ENCODE measurements at regions not wholly inside any gene's neighbourhood (a gene's known extent, or its start where the extent isn't known, plus 50 kb on each side); places are given as distances from the start of the nearest gene placed in this dataset.
"Not testable (repeated sequence)": the region's sequence is repeated elsewhere in the genome, so short reads cannot be mapped to it uniquely, and the experiment has no call there.

DNA sequence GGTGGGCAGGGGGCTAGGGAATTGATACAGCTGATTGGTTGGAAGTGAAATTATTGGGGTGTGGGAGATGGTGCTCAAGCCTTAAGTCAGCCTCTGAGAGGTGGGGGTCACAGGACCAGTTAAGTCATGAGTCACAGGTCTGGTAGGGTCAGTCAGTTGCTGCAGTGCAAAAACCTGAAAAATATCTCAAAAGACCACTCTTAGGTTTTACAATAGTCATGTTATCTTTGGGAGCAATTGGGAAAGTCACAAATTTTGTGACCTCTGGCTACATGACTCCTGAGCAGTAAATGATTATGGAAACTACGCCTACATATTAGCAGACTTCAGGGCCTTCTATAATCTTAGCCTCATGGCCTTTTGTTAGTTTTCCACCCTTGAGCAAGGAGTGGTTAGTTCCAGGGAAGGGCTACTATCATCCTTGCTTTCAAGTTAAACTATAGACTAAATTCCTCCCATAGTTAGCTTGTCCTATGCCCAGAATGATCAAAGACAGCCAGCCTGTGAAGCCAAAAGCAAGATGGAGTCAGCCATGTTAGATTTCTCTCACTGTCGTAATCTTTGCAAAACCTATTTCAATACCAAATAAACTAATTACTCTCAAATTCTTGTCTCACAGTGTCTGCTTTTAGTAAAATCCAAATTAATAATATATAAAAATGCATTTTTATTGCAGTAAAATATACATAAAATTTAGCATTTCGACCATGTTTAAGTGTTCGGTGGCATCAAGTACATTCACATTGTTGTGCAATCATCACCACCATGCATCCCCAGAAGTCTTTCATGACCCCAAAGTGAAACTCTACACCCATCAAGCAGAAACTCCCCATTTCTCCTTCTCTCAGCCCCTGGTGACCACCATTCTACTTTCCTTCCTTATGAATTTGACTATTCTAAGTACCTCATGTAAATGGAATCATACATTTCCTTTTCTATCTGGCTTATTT lies 60.9 kb upstream of the CD2AP start:
- Histone ChIP-seq H3K4me3 (ENCODE audit: low read length) (no peak overlapping the region), H3K4me1 (ENCODE audit: control insufficient read depth in 2 of 2, insufficient read depth in 2 of 2, low read length in 2 of 2) (peaks cover 3 to 8% of the 10 kb centered on the region in 2 donors), H3K27ac (ENCODE audit: low read depth, low read length) (no peak overlapping the region), H3K27me3 (ENCODE audit: control insufficient read depth in 2 of 2, insufficient read depth in 2 of 2, low read length in 2 of 2) (no peaks in the 10 kb centered on the region), H3K9me3 (ENCODE audit: control insufficient read depth in 2 of 3, low read length in 3 of 3) (no peaks in the 10 kb centered on the region), H3K36me3 (ENCODE audit: control insufficient read depth in 2 of 3, insufficient read depth in 3 of 3, low read length in 3 of 3) (no peaks in the 10 kb centered on the region)
- intact Hi-C loops (cut with micrococcal nuclease) = no loop called here
- CTCF ChIA-PET = no interaction called here
- H3K27ac Mint-ChIP-seq = peak overlapping the region in 2 of 9 donors; percentile 1 to 63
- H3K9me3 Mint-ChIP-seq = peaks cover 0 to 4% (median 0%) of the 10 kb centered on the region in 11 donors
- ATAC-seq = no peak
- H3K4me1 Mint-ChIP-seq = peaks cover 6 to 44% (median 16%) of the 10 kb centered on the region in 7 donors
- POLR2A ChIA-PET = interaction anchor here (0.6 to 1.4 kb wide), 3 partner anchors 61 to 160 kb away, joined by 3 to 4 read pairs (median 3); partner anchors contain the start of gene CD2AP
- no peak for DNase-seq
- H3K27me3 Mint-ChIP-seq = peaks cover 0 to 12% (median 0%) of the 10 kb centered on the region in 5 donors
- peaks cover 0 to 19% (median 0%) of the 10 kb centered on the region in 5 donors for H3K36me3 Mint-ChIP-seq
- H3K4me3 Mint-ChIP-seq = peak overlapping the region in 3 of 10 donors; percentile 1 to 33 (median 6)

DNA sequence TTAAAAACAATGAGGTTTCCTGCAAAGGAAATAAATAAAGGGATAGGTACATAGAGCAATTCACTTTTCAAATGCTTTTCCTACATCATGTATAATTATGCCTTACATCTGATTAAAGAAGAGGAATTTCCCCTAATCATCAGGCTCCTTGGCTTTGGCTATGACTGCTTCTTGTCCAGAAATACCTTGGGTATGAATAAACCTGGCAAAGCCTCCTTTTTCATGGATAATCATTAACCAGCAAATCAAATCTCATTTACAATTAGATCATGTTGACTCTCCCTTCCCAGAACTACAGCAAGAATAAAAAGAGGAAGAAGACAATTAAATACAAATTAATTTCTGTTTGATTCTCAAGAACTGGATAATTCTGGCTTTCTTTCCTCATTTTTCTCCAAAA lies 58.0 kb upstream of the CD2AP start:
- DNase-seq (no peak), ATAC-seq (no peak)
- H3K4me1 ChIP-seq (ENCODE audit: control insufficient read depth in 2 of 2, insufficient read depth in 2 of 2, low read length in 2 of 2) = peaks cover 3 to 8% of the 10 kb centered on the region in 2 donors
- no peak overlapping the region for H3K4me3 ChIP-seq (ENCODE audit: low read length)
- H3K27ac ChIP-seq (ENCODE audit: low read depth, low read length) = no peak overlapping the region
- Mint-ChIP-seq H3K4me1 (peaks cover 0 to 34% (median 8%) of the 10 kb centered on the region in 7 donors), H3K27me3 (peaks cover 0 to 23% (median 0%) of the 10 kb centered on the region in 5 donors), H3K4me3 (no peak overlapping the region), H3K27ac (no peak overlapping the region), H3K36me3 (peaks cover 0 to 19% (median 0%) of the 10 kb centered on the region in 5 donors), H3K9me3 (peaks cover 0 to 4% (median 0%) of the 10 kb centered on the region in 11 donors)
- H3K36me3 ChIP-seq (ENCODE audit: control insufficient read depth in 2 of 3, insufficient read depth in 3 of 3, low read length in 3 of 3) = no peaks in the 10 kb centered on the region
- intact Hi-C loops (cut with micrococcal nuclease) = no loop called here
- H3K27me3 ChIP-seq (ENCODE audit: control insufficient read depth in 2 of 2, insufficient read depth in 2 of 2, low read length in 2 of 2) = no peaks in the 10 kb centered on the region
- H3K9me3 ChIP-seq (ENCODE audit: control insufficient read depth in 2 of 3, low read length in 3 of 3) = no peaks in the 10 kb centered on the region
- ChIA-PET CTCF (interaction anchor here (1.2 kb wide), 1 partner anchor 360 kb away, joined by 4 read pairs; no protein-coding TSS in a partner anchor), POLR2A (interaction anchor here (1.5 kb wide), 1 partner anchor 58 kb away, joined by 4 read pairs; the partner anchor contains the start of gene CD2AP)

DNA sequence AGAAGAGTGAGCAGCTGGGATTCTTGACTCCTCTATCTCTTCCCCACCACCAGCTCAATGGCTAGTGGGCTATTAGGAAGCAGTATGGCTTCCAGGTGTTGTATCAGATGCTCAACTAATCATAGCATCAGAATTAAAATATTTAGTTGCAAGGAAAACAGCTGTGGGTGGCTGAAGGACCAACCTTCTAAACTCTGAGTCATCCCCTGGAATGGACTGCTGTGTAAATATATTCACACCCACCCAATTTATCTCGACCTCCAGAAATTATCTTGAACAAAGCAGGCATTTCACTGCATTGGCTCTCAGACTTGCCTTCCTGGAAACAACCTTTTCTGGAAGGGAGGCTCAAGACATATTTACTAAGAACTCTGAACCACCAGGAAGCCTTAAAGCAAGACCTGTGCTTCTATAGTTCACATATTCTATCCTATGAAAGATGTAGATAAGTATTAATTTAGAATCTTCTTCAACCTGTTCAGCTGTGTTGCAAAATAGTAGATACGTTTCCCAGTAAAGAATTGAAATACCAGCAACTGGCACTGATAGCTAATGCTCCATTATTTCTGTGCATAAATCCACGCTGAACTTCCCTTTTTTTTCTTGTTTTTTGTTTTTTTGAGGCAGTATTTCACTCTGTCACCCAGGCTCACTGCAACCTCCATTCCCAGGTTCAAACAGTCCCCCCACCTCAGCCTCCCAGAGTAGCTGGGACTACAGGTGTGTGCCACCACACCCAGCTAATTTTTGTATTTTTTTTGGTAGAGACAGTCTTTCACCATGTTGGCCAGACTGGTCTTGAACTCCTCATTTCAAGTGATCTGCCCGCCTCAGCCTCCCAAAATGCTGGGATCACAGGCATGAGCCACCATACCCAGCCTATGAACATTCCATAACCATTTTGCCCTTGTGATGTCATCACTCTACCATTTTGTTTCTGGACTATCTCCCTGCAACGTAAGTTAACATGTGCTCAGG lies 56.9 kb upstream of the CD2AP start:
- H3K36me3 ChIP-seq (ENCODE audit: control insufficient read depth in 2 of 3, insufficient read depth in 3 of 3, low read length in 3 of 3) = no peaks in the 10 kb centered on the region
- no peak overlapping the region for H3K4me3 ChIP-seq (ENCODE audit: low read length)
- Mint-ChIP-seq H3K27me3 (peaks cover 0 to 29% (median 0%) of the 10 kb centered on the region in 5 donors), H3K4me3 (no peak overlapping the region), H3K9me3 (peaks cover 0 to 4% (median 0%) of the 10 kb centered on the region in 11 donors), H3K27ac (no peak overlapping the region), H3K36me3 (peaks cover 0 to 18% (median 0%) of the 10 kb centered on the region in 5 donors), H3K4me1 (peaks cover 0 to 27% (median 0%) of the 10 kb centered on the region in 7 donors)
- H3K27ac ChIP-seq (ENCODE audit: low read depth, low read length) = no peak overlapping the region
- no peaks in the 10 kb centered on the region for H3K9me3 ChIP-seq (ENCODE audit: control insufficient read depth in 2 of 3, low read length in 3 of 3)
- ATAC-seq (no peak), DNase-seq (no peak)
- intact Hi-C loops (cut with micrococcal nuclease) = no loop called here
- POLR2A ChIA-PET = interaction anchor here (1.5 kb wide), 1 partner anchor 57 kb away, joined by 4 read pairs; the partner anchor contains the start of gene CD2AP
- H3K27me3 ChIP-seq (ENCODE audit: control insufficient read depth in 2 of 2, insufficient read depth in 2 of 2, low read length in 2 of 2) = no peaks in the 10 kb centered on the region
- CTCF ChIA-PET = no interaction called here
- H3K4me1 ChIP-seq (ENCODE audit: control insufficient read depth in 2 of 2, insufficient read depth in 2 of 2, low read length in 2 of 2) = peaks cover 0 to under 1% of the 10 kb centered on the region in 2 donors

DNA sequence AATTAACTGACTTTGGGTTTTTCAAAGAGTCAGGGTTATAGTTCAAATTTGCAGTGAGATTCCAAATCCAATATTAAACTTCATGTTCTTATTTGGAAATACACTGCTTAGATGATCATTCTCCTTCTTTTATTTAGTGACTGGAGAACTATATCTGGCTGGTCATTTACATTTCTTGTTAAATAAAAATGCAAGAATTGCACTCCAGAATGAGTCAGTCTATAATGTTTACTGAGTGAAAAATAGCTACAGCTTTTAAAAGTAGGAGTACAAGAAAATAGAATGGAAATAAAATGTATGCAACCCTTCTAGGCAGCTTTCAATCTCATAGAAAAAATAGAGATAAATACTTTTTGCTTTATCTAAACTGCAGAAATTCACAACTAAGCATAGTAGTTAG lies 54.5 kb upstream of the CD2AP start:
- H3K4me3 Mint-ChIP-seq = no peak overlapping the region
- H3K4me3 ChIP-seq (ENCODE audit: low read length) = no peak overlapping the region
- POLR2A ChIA-PET = no interaction called here
- H3K27ac ChIP-seq (ENCODE audit: low read depth, low read length) = no peak overlapping the region
- no peaks in the 10 kb centered on the region for H3K4me1 ChIP-seq (ENCODE audit: control insufficient read depth in 2 of 2, insufficient read depth in 2 of 2, low read length in 2 of 2)
- peaks cover 0 to 28% (median 0%) of the 10 kb centered on the region in 5 donors for H3K27me3 Mint-ChIP-seq
- no peak for ATAC-seq
- no peaks in the 10 kb centered on the region for H3K36me3 ChIP-seq (ENCODE audit: control insufficient read depth in 2 of 3, insufficient read depth in 3 of 3, low read length in 3 of 3)
- no peak overlapping the region for H3K27ac Mint-ChIP-seq
- no peaks in the 10 kb centered on the region for H3K27me3 ChIP-seq (ENCODE audit: control insufficient read depth in 2 of 2, insufficient read depth in 2 of 2, low read length in 2 of 2)
- peaks cover 0 to 17% (median 0%) of the 10 kb centered on the region in 5 donors for H3K36me3 Mint-ChIP-seq
- peaks cover 0 to 24% (median 0%) of the 10 kb centered on the region in 7 donors for H3K4me1 Mint-ChIP-seq
- DNase-seq = no peak
- intact Hi-C loops (cut with micrococcal nuclease) = no loop called here
- no peaks in the 10 kb centered on the region for H3K9me3 ChIP-seq (ENCODE audit: control insufficient read depth in 2 of 3, low read length in 3 of 3)
- CTCF ChIA-PET = no interaction called here
- H3K9me3 Mint-ChIP-seq = peaks cover 0 to 13% (median 7%) of the 10 kb centered on the region in 11 donors

DNA sequence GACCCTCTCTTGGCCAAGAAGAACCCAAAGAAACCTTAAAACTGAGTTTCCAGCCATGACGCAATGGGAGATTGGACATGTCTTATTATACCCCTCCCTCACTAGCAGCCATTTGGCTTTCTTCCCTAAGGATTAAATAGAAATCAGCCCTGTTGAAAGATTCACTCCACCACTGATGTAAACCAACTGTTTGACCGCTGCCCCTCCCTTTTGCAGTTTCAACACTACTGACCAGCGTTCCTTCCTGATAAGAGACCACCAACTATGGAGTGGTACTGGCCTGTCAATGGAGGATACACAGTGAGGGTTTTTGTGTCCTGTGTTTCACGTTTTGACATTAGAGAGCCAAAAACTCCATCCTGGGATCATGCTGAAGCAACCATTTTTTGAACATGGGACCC lies 53.2 kb upstream of the CD2AP start:
- CTCF ChIA-PET = no interaction called here
- Histone ChIP-seq H3K27ac (ENCODE audit: low read depth, low read length) (no peak overlapping the region), H3K36me3 (ENCODE audit: control insufficient read depth in 2 of 3, insufficient read depth in 3 of 3, low read length in 3 of 3) (no peaks in the 10 kb centered on the region), H3K4me1 (ENCODE audit: control insufficient read depth in 2 of 2, insufficient read depth in 2 of 2, low read length in 2 of 2) (no peaks in the 10 kb centered on the region), H3K27me3 (ENCODE audit: control insufficient read depth in 2 of 2, insufficient read depth in 2 of 2, low read length in 2 of 2) (no peaks in the 10 kb centered on the region), H3K4me3 (ENCODE audit: low read length) (no peak overlapping the region), H3K9me3 (ENCODE audit: control insufficient read depth in 2 of 3, low read length in 3 of 3) (peaks cover 0 to 13% (median 0%) of the 10 kb centered on the region in 3 experiments)
- H3K36me3 Mint-ChIP-seq = peaks cover 0 to 22% (median 4%) of the 10 kb centered on the region in 5 donors
- ATAC-seq = no peak
- DNase-seq = no peak
- intact Hi-C loops (cut with micrococcal nuclease) = no loop called here
- peaks cover 4 to 25% (median 14%) of the 10 kb centered on the region in 11 donors for H3K9me3 Mint-ChIP-seq
- no peak overlapping the region for H3K4me3 Mint-ChIP-seq
- no peak overlapping the region for H3K27ac Mint-ChIP-seq
- POLR2A ChIA-PET = no interaction called here
- H3K27me3 Mint-ChIP-seq = peaks cover 0 to 21% (median 0%) of the 10 kb centered on the region in 5 donors
- H3K4me1 Mint-ChIP-seq = peaks cover 0 to 22% (median 0%) of the 10 kb centered on the region in 7 donors

DNA sequence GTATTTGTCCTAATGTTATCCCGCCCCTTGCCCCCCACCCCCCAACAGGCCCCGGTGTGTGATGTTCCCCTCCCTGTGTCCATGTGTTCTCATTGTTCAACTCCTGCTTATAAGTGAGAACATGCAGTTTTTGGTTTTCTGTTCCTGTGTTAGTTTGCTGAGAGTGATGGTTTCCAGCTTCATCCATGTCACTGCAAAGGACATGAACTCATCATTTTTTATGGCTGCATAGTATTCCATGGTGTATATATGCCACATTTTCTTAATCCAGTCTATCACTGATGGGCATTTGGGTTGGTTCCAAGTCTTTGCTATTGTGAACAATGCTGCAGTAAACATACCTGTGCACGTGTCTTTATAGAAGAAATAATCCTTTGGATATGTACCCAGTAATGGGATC lies 51.9 kb upstream of the CD2AP start:
- DNase-seq; H3K27ac ChIP-seq (ENCODE audit: low read depth, low read length); H3K36me3 ChIP-seq (ENCODE audit: control insufficient read depth in 2 of 3, insufficient read depth in 3 of 3, low read length in 3 of 3); intact Hi-C loops (cut with micrococcal nuclease); POLR2A ChIA-PET; H3K27ac Mint-ChIP-seq; ATAC-seq; H3K4me3 ChIP-seq (ENCODE audit: low read length); H3K27me3 ChIP-seq (ENCODE audit: control insufficient read depth in 2 of 2, insufficient read depth in 2 of 2, low read length in 2 of 2); CTCF ChIA-PET; H3K4me3 Mint-ChIP-seq; H3K4me1 ChIP-seq (ENCODE audit: control insufficient read depth in 2 of 2, insufficient read depth in 2 of 2, low read length in 2 of 2): not testable (repeated sequence)
- peaks cover 0 to 29% (median 12%) of the 10 kb centered on the region in 5 donors for H3K36me3 Mint-ChIP-seq
- peaks cover 0 to 13% (median 0%) of the 10 kb centered on the region in 7 donors for H3K4me1 Mint-ChIP-seq
- peaks cover 0 to 14% (median 0%) of the 10 kb centered on the region in 3 experiments for H3K9me3 ChIP-seq (ENCODE audit: control insufficient read depth in 2 of 3, low read length in 3 of 3)
- H3K27me3 Mint-ChIP-seq = peaks cover 0 to 18% (median 0%) of the 10 kb centered on the region in 5 donors
- H3K9me3 Mint-ChIP-seq = peaks cover 7 to 36% (median 24%) of the 10 kb centered on the region in 11 donors

All from naive thymus-derived CD4-positive, alpha-beta T cell (primary cell).